Upper lobe of right lung (tissue), 1 donor: ENCODE measurements at regions not wholly inside any gene's neighbourhood (a gene's known extent, or its start where the extent isn't known, plus 50 kb on each side); places are given as distances from the start of the nearest gene placed in this dataset.
A peak's percentile ranks its signal among the peaks of the same experiment; 100 is the strongest.
"Not testable (repeated sequence)": the region's sequence is repeated elsewhere in the genome, so short reads cannot be mapped to it uniquely, and the experiment has no call there.

Experiments
- ATAC-seq: fragments of 200-7000 bp; cut with Tn5 transposase; one replicate; pipeline ENCODE4 v1.9.1; 2020; ENCODE audit warnings: mild to moderate bottlenecking, moderate library complexity
- DNase-seq: peaks from one replicate; pipeline ENCODE4 v3.0.0-alpha.2; 2020
- H3K27ac ChIP-seq: fragments of 200-600 bp; one replicate; pipeline ENCODE4 v1.8.0; 2022
- H3K27me3 ChIP-seq: fragments of 200-600 bp; one replicate; pipeline ENCODE4 v1.8.0; 2022; ENCODE audit warnings: mild to moderate bottlenecking
- H3K36me3 ChIP-seq: fragments of 200-600 bp; one replicate; pipeline ENCODE4 v1.8.0; 2022
- H3K4me1 ChIP-seq: fragments of 200-600 bp; one replicate; pipeline ENCODE4 v1.8.0; 2022
- H3K4me3 ChIP-seq: fragments of 200-600 bp; one replicate; pipeline ENCODE4 v1.8.0; 2022; ENCODE audit warnings: mild to moderate bottlenecking
- H3K9me3 ChIP-seq: fragments of 200-600 bp; one replicate; pipeline ENCODE4 v1.8.0; 2022
- intact Hi-C: fragments of 100-400 bp; cut with DNase I; formaldehyde crosslinking; loops from one replicate; pipeline ENCODE4 v1.11.0; 2022
- TF ChIP-seq, protein P1 (sequence below): fragments of 200-600 bp; IDR thresholded peaks from one replicate; pipeline ENCODE4 v1.8.0; 2022; ENCODE audit warnings: antibody characterized with exemption
- donor health status: DM: no; HTN: yes; CAD: no; lungs with severe emphysema.

DNA sequence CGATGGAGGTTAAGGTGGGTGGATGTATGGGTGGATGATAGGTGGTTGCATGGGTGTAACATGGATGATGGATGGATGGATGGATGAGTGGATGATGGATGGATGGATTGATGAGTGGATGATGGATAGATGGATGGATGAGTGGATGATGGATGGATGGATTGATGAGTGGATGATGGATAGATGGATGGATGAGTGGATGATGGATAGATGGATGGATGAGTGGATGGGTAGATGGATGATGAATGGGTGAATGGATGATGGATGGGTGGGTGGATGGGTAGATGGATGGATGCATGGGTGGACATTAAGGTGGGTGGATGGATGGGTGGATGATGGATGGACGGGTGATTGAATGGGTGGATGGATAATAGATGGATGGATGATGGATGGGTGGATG is 136.5 kb upstream of the FOXD4L5 start:
- ATAC-seq = not testable (repeated sequence)

DNA sequence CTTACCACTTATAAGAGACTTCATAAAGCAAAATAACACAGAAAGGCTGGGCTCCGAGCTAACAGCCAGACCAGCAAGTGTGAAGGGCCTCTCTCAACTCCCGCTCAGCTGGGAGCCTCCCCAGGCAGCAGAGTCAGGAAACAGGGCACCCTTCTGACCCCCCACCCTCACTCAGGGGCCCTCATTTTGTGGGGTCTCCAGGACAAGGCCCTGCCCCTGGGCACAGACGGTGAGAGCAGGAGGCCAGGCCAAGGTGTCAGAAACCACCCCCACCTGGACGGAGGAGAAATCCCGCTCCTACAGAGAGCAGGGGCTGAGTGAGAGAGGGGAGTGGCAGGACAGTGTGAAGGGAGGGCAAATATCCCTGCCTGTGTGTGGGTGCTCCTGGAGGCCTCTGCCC is 135.8 kb upstream of the FOXD4L5 start:
- DNase-seq (peak; percentile 41), ATAC-seq (no peak)

More for the DNA sequence above, 136.5 kb upstream of the FOXD4L5 start:
- H3K9me3 ChIP-seq, H3K4me3 ChIP-seq, H3K27me3 ChIP-seq, H3K27ac ChIP-seq, H3K36me3 ChIP-seq, DNase-seq, H3K4me1 ChIP-seq, intact Hi-C loops: not testable (repeated sequence)

DNA sequence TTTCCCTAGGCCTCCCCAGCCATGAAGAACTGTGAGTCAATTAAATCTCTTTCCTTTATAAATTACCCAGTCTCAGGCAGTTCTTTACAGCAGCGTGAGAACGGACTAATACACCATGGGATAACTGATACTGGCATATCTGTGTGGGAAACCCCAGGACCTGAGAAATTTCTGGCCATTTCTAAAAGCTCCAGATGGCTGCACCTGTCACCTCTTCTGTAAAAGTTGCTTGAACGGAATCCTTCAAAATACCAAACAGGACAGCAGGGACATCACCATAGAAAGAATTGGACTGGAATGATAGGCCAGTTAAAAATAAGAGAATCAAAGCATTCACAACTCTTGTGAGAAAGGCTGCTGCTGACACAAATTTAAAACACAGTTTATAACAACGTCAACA is 134.0 kb upstream of the FOXD4L5 start:
- ATAC-seq, H3K4me3 ChIP-seq, intact Hi-C loops: not testable (repeated sequence)

More for the DNA sequence above, 135.8 kb upstream of the FOXD4L5 start:
- TF ChIP-seq, protein P1, sequence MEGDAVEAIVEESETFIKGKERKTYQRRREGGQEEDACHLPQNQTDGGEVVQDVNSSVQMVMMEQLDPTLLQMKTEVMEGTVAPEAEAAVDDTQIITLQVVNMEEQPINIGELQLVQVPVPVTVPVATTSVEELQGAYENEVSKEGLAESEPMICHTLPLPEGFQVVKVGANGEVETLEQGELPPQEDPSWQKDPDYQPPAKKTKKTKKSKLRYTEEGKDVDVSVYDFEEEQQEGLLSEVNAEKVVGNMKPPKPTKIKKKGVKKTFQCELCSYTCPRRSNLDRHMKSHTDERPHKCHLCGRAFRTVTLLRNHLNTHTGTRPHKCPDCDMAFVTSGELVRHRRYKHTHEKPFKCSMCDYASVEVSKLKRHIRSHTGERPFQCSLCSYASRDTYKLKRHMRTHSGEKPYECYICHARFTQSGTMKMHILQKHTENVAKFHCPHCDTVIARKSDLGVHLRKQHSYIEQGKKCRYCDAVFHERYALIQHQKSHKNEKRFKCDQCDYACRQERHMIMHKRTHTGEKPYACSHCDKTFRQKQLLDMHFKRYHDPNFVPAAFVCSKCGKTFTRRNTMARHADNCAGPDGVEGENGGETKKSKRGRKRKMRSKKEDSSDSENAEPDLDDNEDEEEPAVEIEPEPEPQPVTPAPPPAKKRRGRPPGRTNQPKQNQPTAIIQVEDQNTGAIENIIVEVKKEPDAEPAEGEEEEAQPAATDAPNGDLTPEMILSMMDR = no peak
- Histone ChIP-seq H3K36me3 (no peaks in the 10 kb centered on the region), H3K9me3 (no peaks in the 10 kb centered on the region), H3K4me3 (no peak overlapping the region), H3K27ac (no peak overlapping the region), H3K4me1 (no peaks in the 10 kb centered on the region), H3K27me3 (no peaks in the 10 kb centered on the region)
- intact Hi-C loops = no loop called here

DNA sequence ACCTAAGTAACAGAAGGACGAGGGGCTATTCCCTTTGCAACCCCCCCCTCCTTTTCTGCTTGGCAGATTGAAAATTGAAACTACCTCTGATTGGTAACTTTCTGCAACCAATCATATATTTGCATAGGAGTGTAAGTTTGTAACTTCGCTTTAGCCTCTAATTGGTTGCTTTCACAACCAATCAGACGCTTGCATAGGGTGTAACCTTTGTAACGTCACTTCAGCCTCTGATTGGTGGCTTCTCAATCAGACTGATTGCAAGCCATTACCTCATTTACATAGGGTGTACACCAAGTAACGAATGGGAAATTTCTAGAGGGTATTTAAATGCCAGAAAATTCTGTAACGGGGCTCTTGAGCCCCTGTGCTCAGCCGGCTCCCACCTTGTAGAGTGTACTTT is 131.9 kb upstream of the FOXD4L5 start:
- intact Hi-C loops, ATAC-seq, DNase-seq, H3K4me3 ChIP-seq, H3K27ac ChIP-seq, H3K4me1 ChIP-seq, H3K36me3 ChIP-seq, H3K27me3 ChIP-seq, H3K9me3 ChIP-seq: not testable (repeated sequence)

More for the DNA sequence above, 134.0 kb upstream of the FOXD4L5 start:
- DNase-seq, H3K4me1 ChIP-seq, H3K27me3 ChIP-seq, H3K27ac ChIP-seq, H3K36me3 ChIP-seq, H3K9me3 ChIP-seq: not testable (repeated sequence)

DNA sequence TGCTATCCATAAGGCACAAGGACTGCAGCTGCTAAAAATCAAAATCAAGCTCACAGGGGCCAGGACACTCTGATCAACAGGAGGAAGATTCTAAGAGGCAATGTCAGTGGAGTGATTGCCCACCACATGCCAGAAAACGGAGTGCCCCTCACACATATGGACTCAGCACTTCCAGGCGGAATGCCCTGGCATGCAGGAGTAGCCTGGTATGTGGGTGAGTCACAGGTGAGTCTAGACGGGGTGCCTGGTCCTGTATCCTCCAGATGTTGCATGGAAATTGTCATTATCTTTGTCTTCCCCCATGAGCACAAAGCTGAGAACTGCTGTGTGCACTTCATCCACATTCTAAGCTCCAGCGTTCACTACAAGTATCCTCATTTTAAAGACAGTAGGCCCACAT is 129.2 kb upstream of the FOXD4L5 start:
- H3K27me3 ChIP-seq, H3K27ac ChIP-seq, H3K4me3 ChIP-seq, H3K36me3 ChIP-seq, ATAC-seq, intact Hi-C loops, H3K4me1 ChIP-seq, H3K9me3 ChIP-seq: not testable (repeated sequence)
- DNase-seq = peak; percentile 42

DNA sequence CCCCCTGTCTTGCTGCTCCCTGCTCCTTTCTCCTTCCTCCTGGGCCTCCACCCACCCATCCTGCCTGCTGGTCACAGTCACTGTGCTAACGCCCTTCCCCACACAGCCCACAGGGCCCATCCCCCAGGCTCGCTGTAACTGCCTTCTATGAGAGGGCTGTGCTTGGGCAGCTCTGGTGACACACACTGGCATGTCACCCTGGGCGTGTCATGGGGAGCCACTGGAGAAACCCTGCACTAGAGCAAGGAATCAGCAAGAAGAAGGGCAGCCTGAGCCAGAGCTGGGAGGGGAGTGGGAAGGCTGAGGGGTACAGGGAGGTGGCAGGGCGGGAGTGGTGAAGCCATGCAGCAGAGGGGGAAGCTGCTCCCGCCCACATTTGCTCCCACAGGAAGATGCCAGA is 128.4 kb upstream of the FOXD4L5 start:
- H3K9me3 ChIP-seq, H3K4me3 ChIP-seq, intact Hi-C loops, H3K27me3 ChIP-seq, H3K27ac ChIP-seq, ATAC-seq, H3K4me1 ChIP-seq, H3K36me3 ChIP-seq: not testable (repeated sequence)
- peak; percentile 37 for DNase-seq

DNA sequence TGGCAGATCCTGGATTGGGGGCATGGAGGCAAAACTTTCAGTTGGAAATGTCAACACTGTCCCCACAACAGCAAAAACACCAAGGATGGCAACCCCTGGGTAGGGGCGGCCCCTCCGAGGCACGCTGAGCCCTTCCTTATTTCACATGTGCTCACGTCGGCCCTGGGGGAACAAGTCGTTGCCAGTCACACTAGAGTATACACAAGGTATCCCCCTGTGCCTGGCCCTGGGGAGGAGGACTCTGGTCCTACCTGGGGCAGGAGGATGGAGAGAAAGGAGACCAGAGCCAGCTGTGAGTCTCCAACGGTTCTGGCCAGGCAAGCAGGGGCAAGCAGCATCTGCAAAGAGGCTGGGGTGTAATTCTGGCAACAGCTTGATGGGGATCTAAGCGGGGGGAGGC is 126.9 kb upstream of the FOXD4L5 start:
- ATAC-seq (no peak), DNase-seq (peak; percentile 43)
- TF ChIP-seq, protein P1 = no peak
- H3K27me3 ChIP-seq = no peaks in the 10 kb centered on the region
- intact Hi-C loops = no loop called here
- no peaks in the 10 kb centered on the region for H3K4me1 ChIP-seq
- no peak overlapping the region for H3K4me3 ChIP-seq
- no peaks in the 10 kb centered on the region for H3K36me3 ChIP-seq
- no peaks in the 10 kb centered on the region for H3K9me3 ChIP-seq
- no peak overlapping the region for H3K27ac ChIP-seq

DNA sequence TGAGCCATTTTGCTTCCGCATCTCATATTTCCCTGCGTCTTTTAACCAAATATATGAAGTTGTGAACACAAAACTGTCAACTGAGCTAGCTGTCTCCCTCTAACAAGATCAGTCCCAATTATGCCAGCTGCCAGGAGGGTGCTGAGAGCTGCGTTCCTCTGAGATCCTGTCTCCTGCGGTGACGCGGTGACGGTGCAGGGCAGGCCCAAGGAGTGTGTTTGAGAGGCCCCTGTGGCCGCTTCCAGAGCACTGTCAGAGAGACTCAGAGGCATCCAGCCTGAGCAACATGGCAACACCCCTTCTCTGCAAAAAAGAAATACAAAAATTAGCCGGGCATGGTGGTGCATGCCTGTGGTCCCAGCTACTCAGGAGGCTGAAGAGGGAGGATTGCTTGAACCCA is 126.3 kb upstream of the FOXD4L5 start:
- ATAC-seq (no peak), DNase-seq (no peak)
- Histone ChIP-seq H3K9me3 (no peaks in the 10 kb centered on the region), H3K4me1 (no peaks in the 10 kb centered on the region), H3K36me3 (no peaks in the 10 kb centered on the region), H3K4me3 (no peak overlapping the region), H3K27me3 (no peaks in the 10 kb centered on the region), H3K27ac (no peak overlapping the region)
- intact Hi-C loops = no loop called here
- TF ChIP-seq, protein P1 = no peak
